K562 (cell line): ENCODE measurements at regions not wholly inside any gene's neighbourhood (a gene's known extent, or its start where the extent isn't known, plus 50 kb on each side); places are given as distances from the start of the nearest gene placed in this dataset.

ENCODE experiments used
- ATAC-seq: fragments of 200-7000 bp; cut with Tn5 transposase; 3 replicates; pipeline ENCODE4 v1.9.1; 2020; ENCODE audit warnings: moderate library complexity
- BruUV-seq: library from RNA; stranded (reverse); fragments of 400-500 nt; replicated peaks from 2 replicates; lab custom pipeline; 2021; lab: Mats Ljungman, UMichigan
- CTCF ChIA-PET: fragments of 300-600 bp; formaldehyde crosslinking; extraction: SDS; loops from one replicate; lab custom pipeline; 2021; ENCODE audit warnings: low intra/inter-chr PET ratio; lab: Yijun Ruan, JAX
- POLR2A ChIA-PET: fragments of 300-600, 350-650 bp; sonication (Branson Sonifier 250); formaldehyde crosslinking; extraction: SDS; loops from one replicate; lab custom pipeline; 2021; ENCODE audit warnings: antibody characterized with exemption, inconsistent platforms; lab: Yijun Ruan, JAX
- DNase-seq, 4 experiments: peaks; one replicate each; pipeline versions ENCODE4 v3.0.0 to v3.0.0-alpha.2; 2011 to 2018; ENCODE audit warnings: low spot score in 3 of 4, mixed read lengths in 3 of 4; ENCODE audit errors: extremely low read depth in 1 of 4
- FAIRE-seq: peaks from 2 replicates; lab custom pipeline; 2011; peaks lifted over from hg19 to GRCh38; lab: Jason Lieb, UNC
- H2AFZ ChIP-seq: 2 replicates; pipeline ENCODE4 v1.6.0; 2011; ENCODE audit warnings: low read depth, low read length, control low read depth, inconsistent platforms
- H3K27ac ChIP-seq: fragments of 200-600 bp; 3 replicates; pipeline ENCODE4 v1.8.0; 2011; ENCODE audit warnings: low read depth, mild to moderate bottlenecking, control low read depth, inconsistent platforms, low read length, moderate library complexity, mixed read lengths; ENCODE audit errors: extremely low read depth
- H3K27me3 ChIP-seq, 2 experiments: fragments of 300-600 bp in 1 of 2; 2 replicates in 1 of 2; 3 replicates in 1 of 2; pipeline versions ENCODE4 v1.6.0 to v1.8.0; 2011; ENCODE audit warnings: inconsistent platforms in 2 of 2, low read length in 2 of 2, mild to moderate bottlenecking in 1 of 2, mixed read lengths in 1 of 2, moderate library complexity in 1 of 2; ENCODE audit not compliant: control insufficient read depth in 2 of 2, insufficient read depth in 2 of 2
- H3K36me3 ChIP-seq: fragments of 300-600 bp; 3 replicates; pipeline ENCODE4 v1.8.0; 2011; ENCODE audit warnings: mild to moderate bottlenecking, low read length, inconsistent platforms; ENCODE audit not compliant: control insufficient read depth, insufficient read depth
- H3K4me1 ChIP-seq, 2 experiments: fragments of 200-600 bp in 1 of 2; replicated peaks in 1 of 2; 2 replicates in 1 of 2; 3 replicates in 1 of 2; pipeline versions ENCODE4 v1.5.1 to v1.8.0; 2011; ENCODE audit warnings: inconsistent platforms in 2 of 2, low read length in 2 of 2, mild to moderate bottlenecking in 1 of 2, mixed read lengths in 1 of 2, moderate library complexity in 1 of 2; ENCODE audit not compliant: control insufficient read depth in 2 of 2, insufficient read depth in 2 of 2
- H3K4me2 ChIP-seq: 2 replicates; pipeline ENCODE4 v1.6.1; 2011; ENCODE audit warnings: low read length, control low read depth, inconsistent platforms, mixed read lengths; ENCODE audit not compliant: insufficient read depth
- H3K4me3 ChIP-seq: fragments of 200-600 bp; sonication (generic), shearing (Covaris generic); 2 replicates; pipeline ENCODE4 v1.5.1; 2016; ENCODE audit warnings: control low read depth, inconsistent platforms
- H3K79me2 ChIP-seq: fragments of 200-600 bp; 3 replicates; pipeline ENCODE4 v1.8.0; 2011; ENCODE audit warnings: low read length, inconsistent platforms; ENCODE audit not compliant: control insufficient read depth, insufficient read depth
- H3K9ac ChIP-seq, 2 experiments: 2 replicates each; pipeline versions ENCODE4 v1.6.0 to v1.6.1; 2011; ENCODE audit warnings: low read depth in 2 of 2, low read length in 2 of 2, control low read depth in 1 of 2, inconsistent platforms in 1 of 2, mild to moderate bottlenecking in 1 of 2, mixed read lengths in 1 of 2; ENCODE audit not compliant: insufficient read depth in 1 of 2
- H3K9me1 ChIP-seq: one replicate; pipeline ENCODE4 v1.6.0; 2011; ENCODE audit warnings: inconsistent platforms, mild to moderate bottlenecking, low read length, moderate library complexity; ENCODE audit not compliant: control insufficient read depth, insufficient read depth
- H3K9me3 ChIP-seq: replicated peaks from 2 replicates; pipeline ENCODE4 v1.5.1; 2011; ENCODE audit warnings: low read depth, low read length, inconsistent platforms; ENCODE audit not compliant: control insufficient read depth, insufficient read depth
- H4K20me1 ChIP-seq: replicated peaks from 2 replicates; pipeline ENCODE4 v1.6.1; 2011; ENCODE audit warnings: low read length, inconsistent platforms, mixed read lengths; ENCODE audit not compliant: control insufficient read depth, insufficient read depth
- DIDO1 ChIP-seq: fragments of 450-650 bp; IDR thresholded peaks from 2 replicates; pipeline ENCODE4 v1.6.1; 2016; ENCODE audit warnings: low read depth, missing biosample characterization, missing genetic modification characterization
- FOXP4 ChIP-seq: sonication (generic); formaldehyde crosslinking; IDR thresholded peaks from 2 replicates; pipeline ENCODE4 v1.8.0; 2022; ENCODE audit warnings: mild to moderate bottlenecking, missing genetic modification reagents, borderline replicate concordance
- NEUROD1 ChIP-seq: fragments of 150-350 bp; IDR thresholded peaks from 2 replicates; pipeline ENCODE4 v1.6.1; 2014; ENCODE audit warnings: borderline replicate concordance, low read length, low read depth; ENCODE audit not compliant: partially characterized antibody
- NR2C1 ChIP-seq, 2 experiments: fragments of 450-650 bp; IDR thresholded peaks; 2 replicates each; pipeline ENCODE4 v1.6.1; 2017; ENCODE audit warnings: mild to moderate bottlenecking in 2 of 2, antibody characterized with exemption in 1 of 2, inconsistent platforms in 1 of 2, missing compliant biosample characterization in 1 of 2, missing genetic modification characterization in 1 of 2
- POLR2AphosphoS5 ChIP-seq: IDR thresholded peaks from 2 replicates; pipeline ENCODE4 v1.6.1; 2011; ENCODE audit warnings: mild to moderate bottlenecking, low read depth, low read length, moderate library complexity; ENCODE audit not compliant: control insufficient read depth, insufficient read depth
- U2AF2 ChIP-seq: fragments of 200-400 bp; formaldehyde crosslinking; optimal IDR thresholded peaks from 2 replicates; pipeline ENCODE3; 2017; ENCODE audit warnings: low read depth, mild to moderate bottlenecking, low read length
- WHSC1 ChIP-seq: IDR thresholded peaks from one replicate; pipeline ENCODE4 v1.6.1; 2012; ENCODE audit warnings: low read length, control low read depth, inconsistent platforms
- whole genome bisulfite sequencing: fragments of 100-300 bp; shearing (Covaris generic); methylation state at CpG from one replicate; pipeline ENCODE4 v1.1.6; 2016; ENCODE audit warnings: low coverage, mixed read lengths; ENCODE audit not compliant: insufficient coverage; ENCODE audit errors: missing lambda C conversion rate; 5-methylcytosine and 5-hydroxymethylcytosine counted together
- in situ Hi-C: fragments of 300-500 bp; cut with MboI; formaldehyde crosslinking; loops from 4 replicates; pipeline ENCODE4 v1.15.0; 2018; ENCODE audit warnings: inconsistent platforms, mixed read lengths
- intact Hi-C: fragments of 100-400 bp; cut with micrococcal nuclease; formaldehyde crosslinking; loops from 2 replicates; pipeline ENCODE4 v1.14.2; 2022

DNA sequence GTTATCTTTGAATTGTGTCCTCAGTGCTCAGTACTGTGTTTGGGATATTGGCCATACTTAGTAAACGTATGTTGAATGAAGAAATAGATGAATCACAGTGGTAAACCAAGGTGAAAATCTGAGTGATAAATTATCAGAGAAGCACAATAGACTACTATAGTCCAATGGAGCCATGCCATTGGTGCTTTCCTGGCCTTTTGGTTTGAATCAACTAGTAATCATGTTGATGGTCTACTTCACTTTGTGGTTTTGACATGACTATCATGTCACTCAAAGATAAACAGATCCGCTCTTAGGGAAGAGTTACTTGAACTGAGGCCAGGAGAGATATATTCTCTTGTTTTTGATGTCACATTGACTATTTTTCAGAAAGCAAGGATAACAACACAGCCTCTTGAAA, 86.1 kb upstream of the IGFBP3 start:
- Histone ChIP-seq H2AFZ (no peak overlapping the region), H3K9me3 (no peaks in the 10 kb centered on the region), H3K9me1 (no peaks in the 10 kb centered on the region), H4K20me1 (no peaks in the 10 kb centered on the region), H3K9ac (no peak overlapping the region), H3K27me3 (no peaks in the 10 kb centered on the region), H3K4me1 (no peaks in the 10 kb centered on the region), H3K27ac (no peak overlapping the region), H3K36me3 (no peaks in the 10 kb centered on the region)
- POLR2A ChIA-PET = no interaction called here
- 0% methylated on average over 2 of the region's 2 CpGs for WGBS
- in situ Hi-C loops = no loop called here
- no peak for FAIRE-seq
- ATAC-seq = no peak
- no peak for TF ChIP-seq DIDO1 (tag)
- TF ChIP-seq WHSC1 = no peak
- no peak for TF ChIP-seq POLR2AphosphoS5
- no peak for TF ChIP-seq FOXP4
- TF ChIP-seq NR2C1 (IDR thresholded peaks at IDR 0.05) = no peak
- TF ChIP-seq NR2C1 (tag; IDR thresholded peaks at IDR 0.05) = no peak
- TF ChIP-seq U2AF2 = no peak
- no peak for TF ChIP-seq NEUROD1
- TF ChIP-seq, all 486 proteins: peak for 0
- CTCF ChIA-PET = interaction anchor here (0.7 kb wide), 1 partner anchor 560 kb away, joined by 3 read pairs; no protein-coding TSS in a partner anchor
- BruUV-seq = no TSS peak
- Histone ChIP-seq H3K79me2 (no peaks in the 10 kb centered on the region), H3K4me3 (no peak overlapping the region), H3K4me2 (no peak overlapping the region)
- no peak for DNase-seq
- intact Hi-C loops = no loop called here
